ENCODE measurements at regions not wholly inside any gene's neighbourhood (a gene's known extent, or its start where the extent isn't known, plus 50 kb on each side); places are given as distances from the start of the nearest gene placed in this dataset.

DNA sequence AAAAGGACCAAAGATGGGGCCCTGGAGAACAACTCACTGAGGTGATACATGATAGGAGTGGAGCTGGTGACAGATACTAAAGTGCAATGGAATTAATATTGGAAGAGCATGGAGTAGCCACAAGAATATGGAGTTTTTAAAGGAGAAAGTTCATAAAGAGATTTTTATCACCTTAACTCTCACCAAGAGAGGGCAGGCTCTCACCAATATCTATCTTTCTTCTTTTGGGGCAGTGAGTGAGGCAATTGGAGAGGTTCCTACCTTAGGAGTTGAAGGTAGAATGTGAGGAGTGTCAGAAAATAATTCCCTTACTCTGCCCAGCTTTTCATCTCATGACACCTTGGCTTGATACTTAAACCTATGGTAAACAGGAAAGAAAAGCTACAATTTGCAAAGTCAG is 233.7 kb upstream of the CWC22 start:
- ChIA-PET POLR2A (no interaction called here), CTCF (interaction anchor here (0.6 to 2.0 kb wide), 7 partner anchors 9 to 586 kb away, joined by 3 to 5 read pairs (median 3); no protein-coding TSS in a partner anchor)
- H3K9me3 ChIP-seq (ENCODE audit: control insufficient read depth, insufficient read depth, low read depth, low read length) = no peaks in the 10 kb centered on the region
- TF ChIP-seq, protein P1, sequence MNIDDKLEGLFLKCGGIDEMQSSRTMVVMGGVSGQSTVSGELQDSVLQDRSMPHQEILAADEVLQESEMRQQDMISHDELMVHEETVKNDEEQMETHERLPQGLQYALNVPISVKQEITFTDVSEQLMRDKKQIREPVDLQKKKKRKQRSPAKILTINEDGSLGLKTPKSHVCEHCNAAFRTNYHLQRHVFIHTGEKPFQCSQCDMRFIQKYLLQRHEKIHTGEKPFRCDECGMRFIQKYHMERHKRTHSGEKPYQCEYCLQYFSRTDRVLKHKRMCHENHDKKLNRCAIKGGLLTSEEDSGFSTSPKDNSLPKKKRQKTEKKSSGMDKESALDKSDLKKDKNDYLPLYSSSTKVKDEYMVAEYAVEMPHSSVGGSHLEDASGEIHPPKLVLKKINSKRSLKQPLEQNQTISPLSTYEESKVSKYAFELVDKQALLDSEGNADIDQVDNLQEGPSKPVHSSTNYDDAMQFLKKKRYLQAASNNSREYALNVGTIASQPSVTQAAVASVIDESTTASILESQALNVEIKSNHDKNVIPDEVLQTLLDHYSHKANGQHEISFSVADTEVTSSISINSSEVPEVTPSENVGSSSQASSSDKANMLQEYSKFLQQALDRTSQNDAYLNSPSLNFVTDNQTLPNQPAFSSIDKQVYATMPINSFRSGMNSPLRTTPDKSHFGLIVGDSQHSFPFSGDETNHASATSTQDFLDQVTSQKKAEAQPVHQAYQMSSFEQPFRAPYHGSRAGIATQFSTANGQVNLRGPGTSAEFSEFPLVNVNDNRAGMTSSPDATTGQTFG (tag by site-specific recombination; IDR thresholded peaks at IDR 0.05; ENCODE audit: borderline replicate concordance) = no peak
- TF ChIP-seq, protein P2, sequence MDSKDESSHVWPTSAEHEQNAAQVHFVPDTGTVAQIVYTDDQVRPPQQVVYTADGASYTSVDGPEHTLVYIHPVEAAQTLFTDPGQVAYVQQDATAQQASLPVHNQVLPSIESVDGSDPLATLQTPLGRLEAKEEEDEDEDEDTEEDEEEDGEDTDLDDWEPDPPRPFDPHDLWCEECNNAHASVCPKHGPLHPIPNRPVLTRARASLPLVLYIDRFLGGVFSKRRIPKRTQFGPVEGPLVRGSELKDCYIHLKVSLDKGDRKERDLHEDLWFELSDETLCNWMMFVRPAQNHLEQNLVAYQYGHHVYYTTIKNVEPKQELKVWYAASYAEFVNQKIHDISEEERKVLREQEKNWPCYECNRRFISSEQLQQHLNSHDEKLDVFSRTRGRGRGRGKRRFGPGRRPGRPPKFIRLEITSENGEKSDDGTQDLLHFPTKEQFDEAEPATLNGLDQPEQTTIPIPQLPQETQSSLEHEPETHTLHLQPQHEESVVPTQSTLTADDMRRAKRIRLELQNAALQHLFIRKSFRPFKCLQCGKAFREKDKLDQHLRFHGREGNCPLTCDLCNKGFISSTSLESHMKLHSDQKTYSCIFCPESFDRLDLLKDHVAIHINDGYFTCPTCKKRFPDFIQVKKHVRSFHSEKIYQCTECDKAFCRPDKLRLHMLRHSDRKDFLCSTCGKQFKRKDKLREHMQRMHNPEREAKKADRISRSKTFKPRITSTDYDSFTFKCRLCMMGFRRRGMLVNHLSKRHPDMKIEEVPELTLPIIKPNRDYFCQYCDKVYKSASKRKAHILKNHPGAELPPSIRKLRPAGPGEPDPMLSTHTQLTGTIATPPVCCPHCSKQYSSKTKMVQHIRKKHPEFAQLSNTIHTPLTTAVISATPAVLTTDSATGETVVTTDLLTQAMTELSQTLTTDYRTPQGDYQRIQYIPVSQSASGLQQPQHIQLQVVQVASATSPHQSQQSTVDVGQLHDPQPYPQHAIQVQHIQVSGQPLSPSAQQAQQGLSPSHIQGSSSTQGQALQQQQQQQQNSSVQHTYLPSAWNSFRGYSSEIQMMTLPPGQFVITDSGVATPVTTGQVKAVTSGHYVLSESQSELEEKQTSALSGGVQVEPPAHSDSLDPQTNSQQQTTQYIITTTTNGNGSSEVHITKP (tag by site-specific recombination; IDR thresholded peaks at IDR 0.05) = no peak
- TF ChIP-seq BCL11B (tag by site-specific recombination; IDR thresholded peaks at IDR 0.05; ENCODE audit: low read depth) (no peak), ZNF529 (tag by site-specific recombination; IDR thresholded peaks at IDR 0.05; ENCODE audit: insufficient replicate concordance) (no peak), ZNF792 (tag by site-specific recombination; IDR thresholded peaks at IDR 0.05) (no peak), ZXDB (tag by site-specific recombination; IDR thresholded peaks at IDR 0.05) (no peak), ZNF549 (tag by site-specific recombination; IDR thresholded peaks at IDR 0.05) (no peak), ZNF654 (tag by site-specific recombination; IDR thresholded peaks at IDR 0.05; ENCODE audit: low read depth) (peak; percentile 49), SETDB1 (IDR thresholded peaks at IDR 0.05; ENCODE audit: insufficient read length, low read length) (no peak), SP3 (tag by site-specific recombination; IDR thresholded peaks at IDR 0.05) (no peak), ZBTB8A (tag by site-specific recombination; IDR thresholded peaks at IDR 0.05) (no peak)
- TF ChIP-seq, protein P3, sequence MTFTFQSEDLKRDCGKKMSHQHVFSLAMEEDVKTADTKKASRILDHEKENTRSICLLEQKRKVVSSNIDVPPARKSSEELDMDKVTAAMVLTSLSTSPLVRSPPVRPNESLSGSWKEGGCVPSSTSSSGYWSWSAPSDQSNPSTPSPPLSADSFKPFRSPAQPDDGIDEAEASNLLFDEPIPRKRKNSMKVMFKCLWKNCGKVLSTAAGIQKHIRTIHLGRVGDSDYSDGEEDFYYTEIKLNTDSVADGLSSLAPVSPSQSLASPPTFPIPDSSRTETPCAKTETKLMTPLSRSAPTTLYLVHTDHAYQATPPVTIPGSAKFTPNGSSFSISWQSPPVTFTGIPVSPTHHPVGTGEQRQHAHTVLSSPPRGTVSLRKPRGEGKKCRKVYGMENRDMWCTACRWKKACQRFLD (tag by site-specific recombination; IDR thresholded peaks at IDR 0.05) = no peak
- TF ChIP-seq, protein P4, sequence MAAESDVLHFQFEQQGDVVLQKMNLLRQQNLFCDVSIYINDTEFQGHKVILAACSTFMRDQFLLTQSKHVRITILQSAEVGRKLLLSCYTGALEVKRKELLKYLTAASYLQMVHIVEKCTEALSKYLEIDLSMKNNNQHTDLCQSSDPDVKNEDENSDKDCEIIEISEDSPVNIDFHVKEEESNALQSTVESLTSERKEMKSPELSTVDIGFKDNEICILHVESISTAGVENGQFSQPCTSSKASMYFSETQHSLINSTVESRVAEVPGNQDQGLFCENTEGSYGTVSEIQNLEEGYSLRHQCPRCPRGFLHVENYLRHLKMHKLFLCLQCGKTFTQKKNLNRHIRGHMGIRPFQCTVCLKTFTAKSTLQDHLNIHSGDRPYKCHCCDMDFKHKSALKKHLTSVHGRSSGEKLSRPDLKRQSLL (tag by site-specific recombination; IDR thresholded peaks at IDR 0.05) = no peak
- TF ChIP-seq, protein P5, sequence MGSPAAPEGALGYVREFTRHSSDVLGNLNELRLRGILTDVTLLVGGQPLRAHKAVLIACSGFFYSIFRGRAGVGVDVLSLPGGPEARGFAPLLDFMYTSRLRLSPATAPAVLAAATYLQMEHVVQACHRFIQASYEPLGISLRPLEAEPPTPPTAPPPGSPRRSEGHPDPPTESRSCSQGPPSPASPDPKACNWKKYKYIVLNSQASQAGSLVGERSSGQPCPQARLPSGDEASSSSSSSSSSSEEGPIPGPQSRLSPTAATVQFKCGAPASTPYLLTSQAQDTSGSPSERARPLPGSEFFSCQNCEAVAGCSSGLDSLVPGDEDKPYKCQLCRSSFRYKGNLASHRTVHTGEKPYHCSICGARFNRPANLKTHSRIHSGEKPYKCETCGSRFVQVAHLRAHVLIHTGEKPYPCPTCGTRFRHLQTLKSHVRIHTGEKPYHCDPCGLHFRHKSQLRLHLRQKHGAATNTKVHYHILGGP (tag by site-specific recombination; IDR thresholded peaks at IDR 0.05) = no peak
- TF ChIP-seq, protein P6, sequence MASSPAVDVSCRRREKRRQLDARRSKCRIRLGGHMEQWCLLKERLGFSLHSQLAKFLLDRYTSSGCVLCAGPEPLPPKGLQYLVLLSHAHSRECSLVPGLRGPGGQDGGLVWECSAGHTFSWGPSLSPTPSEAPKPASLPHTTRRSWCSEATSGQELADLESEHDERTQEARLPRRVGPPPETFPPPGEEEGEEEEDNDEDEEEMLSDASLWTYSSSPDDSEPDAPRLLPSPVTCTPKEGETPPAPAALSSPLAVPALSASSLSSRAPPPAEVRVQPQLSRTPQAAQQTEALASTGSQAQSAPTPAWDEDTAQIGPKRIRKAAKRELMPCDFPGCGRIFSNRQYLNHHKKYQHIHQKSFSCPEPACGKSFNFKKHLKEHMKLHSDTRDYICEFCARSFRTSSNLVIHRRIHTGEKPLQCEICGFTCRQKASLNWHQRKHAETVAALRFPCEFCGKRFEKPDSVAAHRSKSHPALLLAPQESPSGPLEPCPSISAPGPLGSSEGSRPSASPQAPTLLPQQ (tag by site-specific recombination; IDR thresholded peaks at IDR 0.05) = no peak
- TF ChIP-seq, protein P7, sequence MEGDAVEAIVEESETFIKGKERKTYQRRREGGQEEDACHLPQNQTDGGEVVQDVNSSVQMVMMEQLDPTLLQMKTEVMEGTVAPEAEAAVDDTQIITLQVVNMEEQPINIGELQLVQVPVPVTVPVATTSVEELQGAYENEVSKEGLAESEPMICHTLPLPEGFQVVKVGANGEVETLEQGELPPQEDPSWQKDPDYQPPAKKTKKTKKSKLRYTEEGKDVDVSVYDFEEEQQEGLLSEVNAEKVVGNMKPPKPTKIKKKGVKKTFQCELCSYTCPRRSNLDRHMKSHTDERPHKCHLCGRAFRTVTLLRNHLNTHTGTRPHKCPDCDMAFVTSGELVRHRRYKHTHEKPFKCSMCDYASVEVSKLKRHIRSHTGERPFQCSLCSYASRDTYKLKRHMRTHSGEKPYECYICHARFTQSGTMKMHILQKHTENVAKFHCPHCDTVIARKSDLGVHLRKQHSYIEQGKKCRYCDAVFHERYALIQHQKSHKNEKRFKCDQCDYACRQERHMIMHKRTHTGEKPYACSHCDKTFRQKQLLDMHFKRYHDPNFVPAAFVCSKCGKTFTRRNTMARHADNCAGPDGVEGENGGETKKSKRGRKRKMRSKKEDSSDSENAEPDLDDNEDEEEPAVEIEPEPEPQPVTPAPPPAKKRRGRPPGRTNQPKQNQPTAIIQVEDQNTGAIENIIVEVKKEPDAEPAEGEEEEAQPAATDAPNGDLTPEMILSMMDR (tag by site-specific recombination; IDR thresholded peaks at IDR 0.05) = peak; percentile 24; the same call in 1 of the 2 replicates
- H3K36me3 ChIP-seq (ENCODE audit: control insufficient read depth in 2 of 2, insufficient read depth in 1 of 2, low read length in 2 of 2) = no peaks in the 10 kb centered on the region
- no peaks in the 10 kb centered on the region for H3K4me1 ChIP-seq (ENCODE audit: control insufficient read depth, insufficient read depth, low read length)
- H3K4me3 ChIP-seq (ENCODE audit: low read depth, low read length) = no peak overlapping the region
- no peak overlapping the region for H3K27ac ChIP-seq (ENCODE audit: extremely low read depth, low read depth, low read length)
